Naive thymus-derived CD8-positive, alpha-beta T cell (primary cell): ENCODE measurements at regions not wholly inside any gene's neighbourhood (a gene's known extent, or its start where the extent isn't known, plus 50 kb on each side); places are given as distances from the start of the nearest gene placed in this dataset.
"Not testable (repeated sequence)": the region's sequence is repeated elsewhere in the genome, so short reads cannot be mapped to it uniquely, and the experiment has no call there.

Source experiments
- ATAC-seq, 2 donors: fragments of 150-1000 bp; cut with Tn5 transposase in 1 of 2; sonication (Bioruptor Pico), chemical (Tn5 transposase) in 1 of 2; 1 replicate in 1 of 2; 2 replicates in 1 of 2; pipeline ENCODE4 v1.10.0; 2021; ENCODE audit warnings: mild to moderate bottlenecking in 2 of 2, moderate library complexity in 2 of 2
- POLR2A ChIA-PET: fragments of 350-600 bp; sonication (Branson Sonifier 250); formaldehyde crosslinking; loops from one replicate; lab custom pipeline; 2021; ENCODE audit warnings: antibody characterized with exemption; lab: Charles Lee
- DNase-seq, 10 donors: peaks; one replicate each; pipeline versions ENCODE4 v3.0.0 to v3.0.0-alpha.2; 2020 to 2022
- H3K27ac Mint-ChIP-seq, 10 donors: one replicate each; pipeline ENCODE4 v1.8.0; 2020 to 2022; ENCODE audit warnings: mild to moderate bottlenecking in 10 of 10, mixed read lengths in 10 of 10, moderate library complexity in 4 of 10, inconsistent platforms in 1 of 10
- H3K27me3 Mint-ChIP-seq, 5 donors: one replicate each; pipeline ENCODE4 v1.8.0; 2021 to 2022; ENCODE audit warnings: mixed read lengths in 5 of 5
- H3K36me3 Mint-ChIP-seq, 3 donors: one replicate each; pipeline ENCODE4 v1.8.0; 2020 to 2022; ENCODE audit warnings: mixed read lengths in 3 of 3, mild to moderate bottlenecking in 2 of 3, inconsistent platforms in 1 of 3
- H3K4me1 Mint-ChIP-seq, 4 donors: one replicate each; pipeline ENCODE4 v1.8.0; 2021 to 2022; ENCODE audit warnings: mixed read lengths in 4 of 4
- H3K4me3 Mint-ChIP-seq, 10 donors: one replicate each; pipeline ENCODE4 v1.8.0; 2020 to 2022; ENCODE audit warnings: mild to moderate bottlenecking in 10 of 10, mixed read lengths in 10 of 10, moderate library complexity in 6 of 10, inconsistent platforms in 1 of 10
- H3K9me3 Mint-ChIP-seq, 9 donors: one replicate each; pipeline ENCODE4 v1.8.0; 2020 to 2022; ENCODE audit warnings: mixed read lengths in 9 of 9, mild to moderate bottlenecking in 3 of 9, inconsistent platforms in 1 of 9, moderate library complexity in 1 of 9

DNA sequence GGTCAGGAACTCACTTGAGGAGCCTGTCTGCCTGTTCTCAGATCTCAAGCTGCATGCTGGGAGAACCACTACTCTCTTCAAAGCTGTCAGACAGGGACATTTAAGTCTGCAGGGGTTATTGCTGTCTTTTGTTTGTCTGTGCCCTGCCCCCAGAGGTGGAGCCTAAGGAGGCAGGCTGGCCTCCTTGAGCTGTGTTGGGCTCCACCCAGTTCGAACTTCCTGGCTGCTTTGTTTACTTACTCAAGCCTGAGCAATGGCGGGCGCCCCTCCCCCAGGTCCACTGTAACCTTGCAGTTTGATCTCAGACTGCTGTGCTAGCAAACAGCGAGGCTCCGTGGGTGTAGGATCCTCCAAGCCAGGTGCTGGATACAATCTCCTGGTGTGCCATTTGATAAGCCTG lies 3491.2 kb upstream of the OR11H1 start:
- DNase-seq: peak in 1 of 10 donors; percentile 46
- H3K27me3 Mint-ChIP-seq, ATAC-seq, H3K36me3 Mint-ChIP-seq, H3K27ac Mint-ChIP-seq, H3K4me1 Mint-ChIP-seq, H3K4me3 Mint-ChIP-seq, POLR2A ChIA-PET: not testable (repeated sequence)
- H3K9me3 Mint-ChIP-seq: peaks cover 0 to 32% (median 14%) of the 10 kb centered on the region in 9 donors
